ENCODE measurements at regions not wholly inside any gene's neighbourhood (a gene's known extent, or its start where the extent isn't known, plus 50 kb on each side); places are given as distances from the start of the nearest gene placed in this dataset.

DNA sequence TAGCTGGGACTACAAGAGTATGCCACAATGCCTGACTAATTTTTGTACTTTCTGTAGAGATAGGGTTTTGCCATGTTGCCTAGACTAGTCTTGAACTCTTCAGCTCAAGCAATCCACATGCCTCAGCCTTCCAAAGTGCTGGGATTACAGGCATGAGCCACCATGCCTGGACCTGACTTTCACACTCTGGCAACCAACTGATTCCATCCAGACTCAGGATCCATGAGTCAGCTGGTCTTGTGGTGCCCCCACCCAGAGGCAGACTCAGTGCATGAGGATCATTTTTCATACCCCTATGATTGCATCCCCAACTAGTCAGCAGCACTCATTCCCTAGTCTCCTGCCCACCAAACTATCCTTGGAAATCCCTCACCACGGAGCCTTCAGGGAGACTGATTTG, 375.9 kb downstream of the ANXA1 start:
- intact Hi-C loops (cut with micrococcal nuclease; ENCODE audit: unreplicated experiment), result no loop called here
- H4K20me1 ChIP-seq (ENCODE audit: insufficient read depth, low read length), result no peaks in the 10 kb centered on the region
- no peaks in the 10 kb centered on the region for H3K36me3 ChIP-seq (ENCODE audit: insufficient read depth, low read length)
- no peaks in the 10 kb centered on the region for H3K9me2 ChIP-seq (ENCODE audit: insufficient read depth, low read length)
- H2AFZ ChIP-seq (ENCODE audit: low read length), result no peak overlapping the region
- no peaks in the 10 kb centered on the region for H3K4me1 ChIP-seq (ENCODE audit: insufficient read depth, low read length, poor library complexity, severe bottlenecking)
- H3K27ac ChIP-seq (ENCODE audit: low read depth, low read length, poor library complexity, severe bottlenecking), result no peak overlapping the region
- no peak overlapping the region for H3K4me2 ChIP-seq (ENCODE audit: low read length)
- no peak overlapping the region for H3K4me3 ChIP-seq (ENCODE audit: low read depth, low read length, poor library complexity, severe bottlenecking)
- no peak for DNase-seq (ENCODE audit: low spot score)
- H3K79me2 ChIP-seq (ENCODE audit: insufficient read depth, low read depth, low read length), result no peaks in the 10 kb centered on the region
- ChIA-PET POLR2A (interaction anchor here (0.6 kb wide), 1 partner anchor 56 kb away, joined by 3 read pairs; no protein-coding TSS in a partner anchor), CTCF (ENCODE audit: unreplicated experiment) (no interaction called here)
- no peaks in the 10 kb centered on the region for H3K9me3 ChIP-seq (ENCODE audit: low read length)
- TF ChIP-seq, protein P1, sequence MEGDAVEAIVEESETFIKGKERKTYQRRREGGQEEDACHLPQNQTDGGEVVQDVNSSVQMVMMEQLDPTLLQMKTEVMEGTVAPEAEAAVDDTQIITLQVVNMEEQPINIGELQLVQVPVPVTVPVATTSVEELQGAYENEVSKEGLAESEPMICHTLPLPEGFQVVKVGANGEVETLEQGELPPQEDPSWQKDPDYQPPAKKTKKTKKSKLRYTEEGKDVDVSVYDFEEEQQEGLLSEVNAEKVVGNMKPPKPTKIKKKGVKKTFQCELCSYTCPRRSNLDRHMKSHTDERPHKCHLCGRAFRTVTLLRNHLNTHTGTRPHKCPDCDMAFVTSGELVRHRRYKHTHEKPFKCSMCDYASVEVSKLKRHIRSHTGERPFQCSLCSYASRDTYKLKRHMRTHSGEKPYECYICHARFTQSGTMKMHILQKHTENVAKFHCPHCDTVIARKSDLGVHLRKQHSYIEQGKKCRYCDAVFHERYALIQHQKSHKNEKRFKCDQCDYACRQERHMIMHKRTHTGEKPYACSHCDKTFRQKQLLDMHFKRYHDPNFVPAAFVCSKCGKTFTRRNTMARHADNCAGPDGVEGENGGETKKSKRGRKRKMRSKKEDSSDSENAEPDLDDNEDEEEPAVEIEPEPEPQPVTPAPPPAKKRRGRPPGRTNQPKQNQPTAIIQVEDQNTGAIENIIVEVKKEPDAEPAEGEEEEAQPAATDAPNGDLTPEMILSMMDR (conservative IDR thresholded peaks at IDR 0.05; ENCODE audit: low read length), result no peak
- no peak for TF ChIP-seq EZH2phosphoT487 (IDR thresholded peaks at IDR 0.05; ENCODE audit: borderline replicate concordance, low read depth, low read length)
- no TSS peak for BruUV-seq (replicated peaks)

DNA sequence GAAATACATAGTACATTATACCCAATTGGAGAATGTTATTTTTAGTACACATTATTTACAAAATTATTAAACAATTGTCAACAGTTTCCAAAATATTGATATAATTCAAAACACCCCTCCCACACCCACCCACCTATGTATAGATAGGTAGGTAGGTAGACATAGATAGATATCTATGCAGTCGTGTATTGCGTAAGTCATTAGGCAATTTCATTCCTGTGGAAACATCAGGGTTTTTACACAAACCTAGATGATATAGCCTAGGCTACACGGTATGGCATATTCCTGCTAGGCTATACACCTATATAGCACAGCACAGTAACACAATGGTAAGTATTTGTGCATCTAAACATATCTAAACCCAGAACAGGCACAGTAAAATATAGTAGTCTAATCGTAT, 377.3 kb downstream of the ANXA1 start:
- H3K9me2 ChIP-seq (ENCODE audit: insufficient read depth, low read length), result no peaks in the 10 kb centered on the region
- H3K9me3 ChIP-seq (ENCODE audit: low read length), result no peaks in the 10 kb centered on the region
- DNase-seq (ENCODE audit: low spot score), result no peak
- BruUV-seq (replicated peaks), result no TSS peak
- H4K20me1 ChIP-seq (ENCODE audit: insufficient read depth, low read length), result no peaks in the 10 kb centered on the region
- intact Hi-C loops (cut with micrococcal nuclease; ENCODE audit: unreplicated experiment), result no loop called here
- H3K4me3 ChIP-seq (ENCODE audit: low read depth, low read length, poor library complexity, severe bottlenecking), result no peak overlapping the region
- ChIA-PET POLR2A (no interaction called here), CTCF (ENCODE audit: unreplicated experiment) (no interaction called here)
- H3K79me2 ChIP-seq (ENCODE audit: insufficient read depth, low read depth, low read length), result no peaks in the 10 kb centered on the region
- TF ChIP-seq, protein P1 (conservative IDR thresholded peaks at IDR 0.05; ENCODE audit: low read length), result no peak
- TF ChIP-seq EZH2phosphoT487 (IDR thresholded peaks at IDR 0.05; ENCODE audit: borderline replicate concordance, low read depth, low read length), result no peak
- H3K36me3 ChIP-seq (ENCODE audit: insufficient read depth, low read length), result no peaks in the 10 kb centered on the region
- H2AFZ ChIP-seq (ENCODE audit: low read length), result no peak overlapping the region
- H3K4me1 ChIP-seq (ENCODE audit: insufficient read depth, low read length, poor library complexity, severe bottlenecking), result no peaks in the 10 kb centered on the region
- H3K27ac ChIP-seq (ENCODE audit: low read depth, low read length, poor library complexity, severe bottlenecking), result no peak overlapping the region
- no peak overlapping the region for H3K4me2 ChIP-seq (ENCODE audit: low read length)

DNA sequence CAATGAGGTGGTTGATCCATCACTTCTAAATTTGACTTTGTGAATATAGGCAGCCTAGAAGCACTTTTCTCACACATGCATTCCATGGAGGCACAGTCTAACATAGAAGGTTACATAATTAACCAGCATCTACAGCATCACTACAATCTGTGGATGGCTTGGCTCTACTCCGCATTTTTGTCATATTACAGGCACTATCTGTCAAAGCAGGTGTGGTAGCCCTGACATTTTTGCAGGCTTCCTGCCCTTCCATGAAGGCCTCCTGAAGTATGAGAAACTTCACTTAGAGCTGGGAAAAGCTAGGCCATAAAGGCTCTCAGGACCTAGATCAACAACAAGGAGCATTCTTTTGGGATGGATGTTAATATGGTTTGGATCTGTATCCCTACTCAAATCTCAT, 378.0 kb downstream of the ANXA1 start:
- intact Hi-C loops (cut with micrococcal nuclease; ENCODE audit: unreplicated experiment), result no loop called here

More for the DNA sequence above, 378.0 kb downstream of the ANXA1 start:
- no TSS peak for BruUV-seq (replicated peaks)
- Histone ChIP-seq H3K36me3 (ENCODE audit: insufficient read depth, low read length) (no peaks in the 10 kb centered on the region), H3K79me2 (ENCODE audit: insufficient read depth, low read depth, low read length) (no peaks in the 10 kb centered on the region), H3K27ac (ENCODE audit: low read depth, low read length, poor library complexity, severe bottlenecking) (no peak overlapping the region), H3K4me3 (ENCODE audit: low read depth, low read length, poor library complexity, severe bottlenecking) (no peak overlapping the region), H3K4me1 (ENCODE audit: insufficient read depth, low read length, poor library complexity, severe bottlenecking) (no peaks in the 10 kb centered on the region), H3K9me2 (ENCODE audit: insufficient read depth, low read length) (no peaks in the 10 kb centered on the region), H3K4me2 (ENCODE audit: low read length) (no peak overlapping the region), H2AFZ (ENCODE audit: low read length) (no peak overlapping the region), H4K20me1 (ENCODE audit: insufficient read depth, low read length) (no peaks in the 10 kb centered on the region), H3K9me3 (ENCODE audit: low read length) (no peaks in the 10 kb centered on the region)
- ChIA-PET CTCF (ENCODE audit: unreplicated experiment) (no interaction called here), POLR2A (no interaction called here)
- TF ChIP-seq, protein P1 (conservative IDR thresholded peaks at IDR 0.05; ENCODE audit: low read length), result no peak
- no peak for TF ChIP-seq EZH2phosphoT487 (IDR thresholded peaks at IDR 0.05; ENCODE audit: borderline replicate concordance, low read depth, low read length)
- no peak for DNase-seq (ENCODE audit: low spot score)

Measured in OCI-LY7 (cell line).